Activated B cell treated with CpG ODN at 0.5 μM for 24 hours (primary cell): ENCODE measurements at regions not wholly inside any gene's neighbourhood (a gene's known extent, or its start where the extent isn't known, plus 50 kb on each side); places are given as distances from the start of the nearest gene placed in this dataset.

Experiments used
- ATAC-seq: fragments of 200-7000 bp; cut with Tn5 transposase; one replicate; pipeline ENCODE4 v1.10.0; 2021; ENCODE audit warnings: low read depth, mild to moderate bottlenecking, moderate library complexity
- CTCF ChIA-PET: fragments of 350-600 bp; sonication (Branson Sonifier 250); formaldehyde crosslinking; loops from one replicate; lab custom pipeline; 2021; ENCODE audit warnings: antibody characterized with exemption; lab: Charles Lee
- POLR2A ChIA-PET: fragments of 350-600 bp; sonication (Branson Sonifier 250); formaldehyde crosslinking; loops from one replicate; lab custom pipeline; 2021; ENCODE audit warnings: antibody characterized with exemption; lab: Charles Lee
- DNase-seq: peaks from one replicate; pipeline ENCODE4 v3.0.0; 2022
- H3K27ac Mint-ChIP-seq: one replicate; pipeline ENCODE4 v1.8.0; 2020; ENCODE audit warnings: mixed read lengths
- H3K27me3 Mint-ChIP-seq: one replicate; pipeline ENCODE4 v1.8.0; 2021; ENCODE audit warnings: mixed read lengths
- H3K36me3 Mint-ChIP-seq: one replicate; pipeline ENCODE4 v1.8.0; 2021; ENCODE audit warnings: low read depth, mixed read lengths
- H3K4me1 Mint-ChIP-seq: one replicate; pipeline ENCODE4 v1.8.0; 2021; ENCODE audit warnings: mixed read lengths
- H3K4me3 Mint-ChIP-seq: one replicate; pipeline ENCODE4 v1.8.0; 2020; ENCODE audit warnings: mild to moderate bottlenecking, mixed read lengths
- H3K9me3 Mint-ChIP-seq: one replicate; pipeline ENCODE4 v1.8.0; 2020; ENCODE audit warnings: mixed read lengths
- intact Hi-C: fragments of 100-400 bp; cut with micrococcal nuclease; formaldehyde crosslinking; loops from one replicate; pipeline ENCODE4 v1.15.1; 2024
- TF ChIP-seq, protein P1 (sequence below): fragments of 200-600 bp; IDR thresholded peaks from one replicate; pipeline ENCODE4 v1.8.0; 2022; ENCODE audit warnings: antibody characterized with exemption, mild to moderate bottlenecking

DNA sequence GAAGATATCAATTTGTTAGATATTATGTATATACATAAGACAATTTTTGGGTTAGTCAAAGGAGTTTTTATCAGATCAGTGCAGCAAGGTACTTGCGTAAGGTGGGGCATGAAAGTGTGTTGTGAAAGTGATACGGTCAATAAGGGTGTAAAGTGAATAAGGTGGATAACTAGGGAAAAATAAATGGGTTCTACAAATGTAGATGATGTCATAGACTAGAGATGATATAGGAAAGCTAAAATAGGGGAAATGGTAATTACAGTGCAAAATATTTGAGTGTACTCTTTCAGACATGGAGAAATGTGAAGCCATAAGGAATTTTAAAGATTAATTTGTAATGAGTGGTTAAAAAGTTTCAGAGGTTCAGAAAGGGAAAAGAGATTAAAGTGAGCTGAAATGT is 180.6 kb upstream of the KHDRBS2 start:
- Mint-ChIP-seq H3K9me3 (no peaks in the 10 kb centered on the region), H3K27me3 (no peaks in the 10 kb centered on the region)
- POLR2A ChIA-PET = no interaction called here

GRCh38 chr6:62465206-62465605 is 179.2 kb upstream of the KHDRBS2 start:
- DNase-seq (no peak), ATAC-seq (no peak)
- TF ChIP-seq, protein P1, sequence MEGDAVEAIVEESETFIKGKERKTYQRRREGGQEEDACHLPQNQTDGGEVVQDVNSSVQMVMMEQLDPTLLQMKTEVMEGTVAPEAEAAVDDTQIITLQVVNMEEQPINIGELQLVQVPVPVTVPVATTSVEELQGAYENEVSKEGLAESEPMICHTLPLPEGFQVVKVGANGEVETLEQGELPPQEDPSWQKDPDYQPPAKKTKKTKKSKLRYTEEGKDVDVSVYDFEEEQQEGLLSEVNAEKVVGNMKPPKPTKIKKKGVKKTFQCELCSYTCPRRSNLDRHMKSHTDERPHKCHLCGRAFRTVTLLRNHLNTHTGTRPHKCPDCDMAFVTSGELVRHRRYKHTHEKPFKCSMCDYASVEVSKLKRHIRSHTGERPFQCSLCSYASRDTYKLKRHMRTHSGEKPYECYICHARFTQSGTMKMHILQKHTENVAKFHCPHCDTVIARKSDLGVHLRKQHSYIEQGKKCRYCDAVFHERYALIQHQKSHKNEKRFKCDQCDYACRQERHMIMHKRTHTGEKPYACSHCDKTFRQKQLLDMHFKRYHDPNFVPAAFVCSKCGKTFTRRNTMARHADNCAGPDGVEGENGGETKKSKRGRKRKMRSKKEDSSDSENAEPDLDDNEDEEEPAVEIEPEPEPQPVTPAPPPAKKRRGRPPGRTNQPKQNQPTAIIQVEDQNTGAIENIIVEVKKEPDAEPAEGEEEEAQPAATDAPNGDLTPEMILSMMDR = no peak
- ChIA-PET CTCF (no interaction called here), POLR2A (no interaction called here)
- intact Hi-C loops = no loop called here
- H3K9me3 Mint-ChIP-seq = no peaks in the 10 kb centered on the region
- no peak overlapping the region for H3K4me3 Mint-ChIP-seq
- H3K4me1 Mint-ChIP-seq = no peaks in the 10 kb centered on the region
- no peak overlapping the region for H3K27ac Mint-ChIP-seq
- no peaks in the 10 kb centered on the region for H3K27me3 Mint-ChIP-seq
- no peaks in the 10 kb centered on the region for H3K36me3 Mint-ChIP-seq

More for the DNA sequence above, 180.6 kb upstream of the KHDRBS2 start:
- intact Hi-C loops = no loop called here
- DNase-seq (no peak), ATAC-seq (no peak)
- H3K36me3 Mint-ChIP-seq = no peaks in the 10 kb centered on the region
- TF ChIP-seq, protein P1 = no peak
- no peaks in the 10 kb centered on the region for H3K4me1 Mint-ChIP-seq
- CTCF ChIA-PET = no interaction called here
- H3K27ac Mint-ChIP-seq = no peak overlapping the region
- no peak overlapping the region for H3K4me3 Mint-ChIP-seq

DNA sequence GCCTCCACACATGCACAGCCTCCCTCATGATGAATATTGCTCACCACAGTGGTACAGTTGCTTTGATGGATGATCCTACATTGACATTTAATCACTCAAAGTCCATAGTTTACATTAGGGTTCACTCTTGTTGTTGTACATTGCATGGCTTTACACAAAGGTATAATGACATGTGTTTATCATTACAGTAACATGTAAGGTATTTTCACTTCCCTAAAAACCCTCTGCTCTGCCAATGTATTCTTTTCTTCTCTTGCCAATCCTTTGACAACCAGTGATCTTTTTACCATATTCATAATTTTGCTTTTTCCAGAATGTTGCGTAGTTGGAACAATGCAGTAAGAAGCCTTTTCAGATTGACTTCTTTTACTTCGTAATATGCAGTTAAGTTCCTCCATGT is 166.6 kb upstream of the KHDRBS2 start:
- DNase-seq (no peak), ATAC-seq (no peak)
- ChIA-PET CTCF (no interaction called here), POLR2A (no interaction called here)
- TF ChIP-seq, protein P1 = no peak
- no peak overlapping the region for H3K4me3 Mint-ChIP-seq
- H3K27ac Mint-ChIP-seq = no peak overlapping the region
- peaks cover 13% of the 10 kb centered on the region for H3K4me1 Mint-ChIP-seq
- intact Hi-C loops = no loop called here
- H3K27me3 Mint-ChIP-seq = no peaks in the 10 kb centered on the region
- H3K36me3 Mint-ChIP-seq = no peaks in the 10 kb centered on the region
- no peaks in the 10 kb centered on the region for H3K9me3 Mint-ChIP-seq

GRCh38 chr6:62446647-62447316 is 160.8 kb upstream of the KHDRBS2 start:
- H3K4me3 Mint-ChIP-seq = no peak overlapping the region

GRCh38 chr6:62445521-62445920 is 159.5 kb upstream of the KHDRBS2 start:
- Mint-ChIP-seq H3K36me3 (no peaks in the 10 kb centered on the region), H3K27me3 (no peaks in the 10 kb centered on the region), H3K4me3 (no peak overlapping the region), H3K9me3 (no peaks in the 10 kb centered on the region), H3K4me1 (peaks cover 16% of the 10 kb centered on the region), H3K27ac (no peak overlapping the region)
- TF ChIP-seq, protein P1 = no peak
- ATAC-seq (no peak), DNase-seq (no peak)
- POLR2A ChIA-PET = no interaction called here
- intact Hi-C loops = no loop called here
- CTCF ChIA-PET = no interaction called here

More at GRCh38 chr6:62446647-62447316, 160.8 kb upstream of the KHDRBS2 start:
- intact Hi-C loops = no loop called here
- ATAC-seq (no peak), DNase-seq (no peak)
- TF ChIP-seq, protein P1 = no peak
- H3K27ac Mint-ChIP-seq = no peak overlapping the region
- CTCF ChIA-PET = no interaction called here
- POLR2A ChIA-PET = no interaction called here
- no peaks in the 10 kb centered on the region for H3K36me3 Mint-ChIP-seq
- H3K4me1 Mint-ChIP-seq = peaks cover 16% of the 10 kb centered on the region
- no peaks in the 10 kb centered on the region for H3K9me3 Mint-ChIP-seq
- H3K27me3 Mint-ChIP-seq = no peaks in the 10 kb centered on the region
